SK-N-MC (cell line): ENCODE measurements at regions not wholly inside any gene's neighbourhood (a gene's known extent, or its start where the extent isn't known, plus 50 kb on each side); places are given as distances from the start of the nearest gene placed in this dataset.

ENCODE experiments used
- EZH2 ChIP-seq: fragments of 200-600 bp; sonication (generic); IDR thresholded peaks from one replicate; pipeline ENCODE4 v1.6.1; 2017; ENCODE audit warnings: antibody characterized with exemption
- POLR2AphosphoS5 ChIP-seq: IDR thresholded peaks from 2 replicates; pipeline ENCODE4 v1.6.1; 2012; ENCODE audit warnings: mild to moderate bottlenecking, low read depth, low read length, borderline replicate concordance

DNA sequence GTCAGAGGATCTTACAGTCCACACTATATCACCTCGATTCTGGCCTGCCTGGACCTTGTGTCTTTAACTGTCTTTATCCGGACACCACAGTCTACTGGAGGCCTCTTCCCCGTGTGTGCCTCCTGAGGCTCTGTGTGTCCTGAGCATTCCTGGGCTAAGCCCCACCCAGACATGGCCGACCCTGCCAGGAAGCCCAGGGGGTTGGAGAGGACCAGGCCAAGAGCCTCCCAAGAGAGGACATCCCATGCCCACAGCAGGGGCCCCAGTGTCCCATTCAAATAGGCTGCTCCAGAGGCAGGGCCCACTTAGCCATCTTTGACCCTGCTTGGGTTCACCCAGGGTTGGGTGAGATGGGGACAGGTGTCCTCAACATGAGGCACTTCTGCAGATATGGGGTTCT is 84.7 kb upstream of the OTOS start:
- no peak for TF ChIP-seq EZH2
- no peak for TF ChIP-seq POLR2AphosphoS5
